Body of pancreas (tissue), 4 donors: ENCODE measurements at regions not wholly inside any gene's neighbourhood (a gene's known extent, or its start where the extent isn't known, plus 50 kb on each side); places are given as distances from the start of the nearest gene placed in this dataset.

ENCODE experiments used
- ATAC-seq: fragments of 150-250 bp; one replicate; pipeline ENCODE4 v1.9.1; 2016
- DNase-seq, 4 donors: peaks; one replicate each; pipeline ENCODE4 v3.0.0-alpha.2; 2019
- H3K27ac ChIP-seq, 4 donors: fragments of 200-600 bp; sonication (generic); 1 replicate in 3 of 4; 2 replicates in 1 of 4; pipeline versions ENCODE4 v1.5.1 to v1.6.1; 2016 to 2019; ENCODE audit warnings: mild to moderate bottlenecking in 1 of 4, mixed read lengths in 1 of 4, moderate library complexity in 1 of 4
- H3K27me3 ChIP-seq, 2 donors: fragments of 200-600 bp; sonication (generic); one replicate each; pipeline ENCODE4 v1.6.0; 2016; ENCODE audit warnings: mild to moderate bottlenecking in 1 of 2
- H3K36me3 ChIP-seq, 2 donors: fragments of 200-600 bp; sonication (generic); replicated peaks in 1 of 2; 2 replicates each; pipeline ENCODE4 v1.5.1; 2016; ENCODE audit warnings: low read depth in 2 of 2; ENCODE audit not compliant: insufficient read depth in 1 of 2
- H3K4me1 ChIP-seq: fragments of 200-600 bp; sonication (generic); one replicate; pipeline ENCODE4 v1.6.0; 2016
- H3K4me3 ChIP-seq, 2 donors: fragments of 200-600 bp; sonication (generic); 1 replicate in 1 of 2; 2 replicates in 1 of 2; pipeline ENCODE4 v1.5.1; 2016 to 2019
- H3K9me3 ChIP-seq, 3 donors: fragments of 200-600 bp; sonication (generic); 1 replicate in 2 of 3; 2 replicates in 1 of 3; pipeline ENCODE4 v1.5.1; 2016
- POLR2A ChIP-seq, 3 donors: fragments of 450-650 bp; IDR thresholded peaks; one replicate each; pipeline ENCODE4 v1.6.1; 2016; ENCODE audit warnings: antibody characterized with exemption in 3 of 3, mild to moderate bottlenecking in 2 of 3
- WGBS, 2 donors: methylation state at CpG; one replicate each; pipeline ENCODE4 v1.1.5; 2017; 5-methylcytosine and 5-hydroxymethylcytosine counted together
- intact Hi-C: fragments of 100-400 bp; cut with DNase I; formaldehyde crosslinking; loops from one replicate; pipeline ENCODE4 v1.15.1; 2023
- TF ChIP-seq, protein P1 (sequence below), 7 experiments: fragments of 450-650 bp in 4 of 7; fragments of 200-600 bp in 3 of 7; sonication (generic) in 3 of 7; IDR thresholded peaks; one replicate each; pipeline ENCODE4 v1.5.1; 2016 to 2019; ENCODE audit warnings: antibody characterized with exemption in 7 of 7

DNA sequence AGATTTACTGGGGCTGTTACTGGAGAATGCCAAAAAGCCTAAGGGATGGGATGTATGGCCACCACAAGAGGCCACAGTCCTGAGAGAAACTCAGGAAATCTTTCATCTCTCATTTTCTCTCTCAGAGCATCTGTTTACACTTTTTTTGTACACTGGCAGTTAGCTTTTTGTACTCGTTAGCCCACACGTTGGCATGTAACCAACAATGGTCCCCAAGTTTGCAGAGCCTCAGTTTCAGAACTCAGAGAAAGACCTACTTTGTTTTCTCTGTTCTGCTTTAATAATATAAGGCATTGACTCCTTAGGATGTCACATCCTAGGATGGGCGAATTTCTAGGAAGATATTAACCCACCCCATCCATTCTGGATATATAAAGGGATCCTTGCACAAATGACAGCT lies 183.5 kb downstream of the SUCNR1 start:
- 56 to 64% methylated on average over 3 of the region's 3 CpGs for WGBS, 2 donors
- Histone ChIP-seq H3K4me1 (no peaks in the 10 kb centered on the region), H3K27me3 (no peaks in the 10 kb centered on the region), H3K27ac (no peak overlapping the region), H3K36me3 (no peaks in the 10 kb centered on the region), H3K4me3 (no peak overlapping the region), H3K9me3 (no peaks in the 10 kb centered on the region)
- intact Hi-C loops = no loop called here
- ATAC-seq (no peak), DNase-seq (no peak)
- no peak for TF ChIP-seq POLR2A (IDR thresholded peaks at IDR 0.05)
- TF ChIP-seq, protein P1, sequence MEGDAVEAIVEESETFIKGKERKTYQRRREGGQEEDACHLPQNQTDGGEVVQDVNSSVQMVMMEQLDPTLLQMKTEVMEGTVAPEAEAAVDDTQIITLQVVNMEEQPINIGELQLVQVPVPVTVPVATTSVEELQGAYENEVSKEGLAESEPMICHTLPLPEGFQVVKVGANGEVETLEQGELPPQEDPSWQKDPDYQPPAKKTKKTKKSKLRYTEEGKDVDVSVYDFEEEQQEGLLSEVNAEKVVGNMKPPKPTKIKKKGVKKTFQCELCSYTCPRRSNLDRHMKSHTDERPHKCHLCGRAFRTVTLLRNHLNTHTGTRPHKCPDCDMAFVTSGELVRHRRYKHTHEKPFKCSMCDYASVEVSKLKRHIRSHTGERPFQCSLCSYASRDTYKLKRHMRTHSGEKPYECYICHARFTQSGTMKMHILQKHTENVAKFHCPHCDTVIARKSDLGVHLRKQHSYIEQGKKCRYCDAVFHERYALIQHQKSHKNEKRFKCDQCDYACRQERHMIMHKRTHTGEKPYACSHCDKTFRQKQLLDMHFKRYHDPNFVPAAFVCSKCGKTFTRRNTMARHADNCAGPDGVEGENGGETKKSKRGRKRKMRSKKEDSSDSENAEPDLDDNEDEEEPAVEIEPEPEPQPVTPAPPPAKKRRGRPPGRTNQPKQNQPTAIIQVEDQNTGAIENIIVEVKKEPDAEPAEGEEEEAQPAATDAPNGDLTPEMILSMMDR (IDR thresholded peaks at IDR 0.05) = no peak

DNA sequence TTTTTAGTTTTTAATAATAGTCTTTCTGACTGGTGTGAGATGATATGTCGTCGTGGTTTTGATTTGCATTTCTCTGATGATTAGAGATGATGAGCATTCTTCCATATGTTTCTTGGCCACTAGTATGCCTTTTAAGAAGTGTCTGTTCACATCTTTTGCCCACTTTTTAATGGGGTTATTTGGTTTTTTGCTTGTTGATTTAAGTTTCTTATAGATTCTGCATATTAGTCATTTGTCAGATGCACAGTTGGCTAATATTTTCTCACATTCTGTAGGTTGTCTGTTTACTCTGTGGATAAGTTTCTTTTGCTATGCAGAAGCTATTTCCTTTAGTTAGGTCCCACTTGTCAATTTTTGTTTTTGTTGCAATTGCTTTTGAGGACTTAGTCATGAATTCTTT lies 185.4 kb downstream of the SUCNR1 start:
- Histone ChIP-seq H3K27ac (no peak overlapping the region), H3K4me3 (no peak overlapping the region), H3K36me3 (no peaks in the 10 kb centered on the region), H3K4me1 (no peaks in the 10 kb centered on the region), H3K27me3 (no peaks in the 10 kb centered on the region), H3K9me3 (no peaks in the 10 kb centered on the region)
- no peak for TF ChIP-seq POLR2A (IDR thresholded peaks at IDR 0.05)
- TF ChIP-seq, protein P1 (IDR thresholded peaks at IDR 0.05) = no peak
- 69 to 90% methylated on average over 2 of the region's 2 CpGs for WGBS, 2 donors
- intact Hi-C loops = no loop called here
- DNase-seq = no peak
- ATAC-seq = no peak

DNA sequence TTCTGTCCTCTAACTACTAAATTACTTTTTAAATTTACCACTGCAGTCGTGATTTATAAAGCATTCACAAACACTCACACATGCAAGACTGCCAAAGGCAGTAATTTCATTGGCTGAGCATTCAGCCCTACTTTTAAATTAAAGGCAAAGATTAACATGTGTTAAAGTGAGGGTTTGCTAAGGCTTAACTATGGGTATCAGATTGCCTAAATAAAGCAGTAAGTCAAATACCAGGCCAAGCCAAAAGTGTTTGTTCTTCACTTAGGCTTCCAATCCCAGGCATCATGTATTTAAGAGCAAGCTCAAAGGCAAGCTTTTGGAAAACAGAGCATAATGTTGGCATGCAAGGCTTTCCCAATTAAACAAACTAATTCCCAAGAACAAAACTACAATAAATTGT lies 187.3 kb downstream of the SUCNR1 start:
- no peak overlapping the region for H3K4me3 ChIP-seq
- DNase-seq (no peak), ATAC-seq (no peak)
- H3K27ac ChIP-seq = no peak overlapping the region
- intact Hi-C loops = no loop called here
- TF ChIP-seq, protein P1 (IDR thresholded peaks at IDR 0.05) = no peak
- no peak for TF ChIP-seq POLR2A (IDR thresholded peaks at IDR 0.05)
- no peaks in the 10 kb centered on the region for H3K9me3 ChIP-seq
- no peaks in the 10 kb centered on the region for H3K4me1 ChIP-seq
- no peaks in the 10 kb centered on the region for H3K27me3 ChIP-seq
- no peaks in the 10 kb centered on the region for H3K36me3 ChIP-seq
- WGBS, 2 donors = 31 to 32% methylated on average over 1 of the region's 1 CpG

DNA sequence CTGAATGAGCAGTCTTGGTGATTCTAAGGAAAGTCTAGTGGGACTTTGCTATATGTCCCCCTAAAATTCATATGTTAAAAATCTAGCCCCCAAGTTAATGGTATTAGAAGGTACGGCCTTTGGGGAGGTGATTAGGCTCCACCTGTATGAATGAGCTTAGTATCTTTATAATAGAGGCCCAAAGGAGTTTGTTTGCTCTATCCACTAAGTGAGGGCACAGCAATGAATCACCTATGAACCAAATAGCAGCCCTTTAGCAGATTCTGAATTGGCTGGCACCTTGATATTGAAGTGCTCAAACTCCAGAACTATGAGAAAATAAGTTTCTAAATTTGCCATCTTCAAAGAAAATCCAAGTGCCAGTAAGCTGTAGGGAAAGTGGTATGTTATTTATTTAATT lies 187.9 kb downstream of the SUCNR1 start:
- Histone ChIP-seq H3K36me3 (no peaks in the 10 kb centered on the region), H3K4me1 (no peaks in the 10 kb centered on the region), H3K27me3 (no peaks in the 10 kb centered on the region), H3K4me3 (no peak overlapping the region), H3K9me3 (no peaks in the 10 kb centered on the region), H3K27ac (no peak overlapping the region)
- DNase-seq (no peak), ATAC-seq (no peak)
- WGBS, 2 donors = 79 to 92% methylated on average over 1 of the region's 1 CpG
- no peak for TF ChIP-seq POLR2A (IDR thresholded peaks at IDR 0.05)
- TF ChIP-seq, protein P1 (IDR thresholded peaks at IDR 0.05) = no peak
- intact Hi-C loops = no loop called here

DNA sequence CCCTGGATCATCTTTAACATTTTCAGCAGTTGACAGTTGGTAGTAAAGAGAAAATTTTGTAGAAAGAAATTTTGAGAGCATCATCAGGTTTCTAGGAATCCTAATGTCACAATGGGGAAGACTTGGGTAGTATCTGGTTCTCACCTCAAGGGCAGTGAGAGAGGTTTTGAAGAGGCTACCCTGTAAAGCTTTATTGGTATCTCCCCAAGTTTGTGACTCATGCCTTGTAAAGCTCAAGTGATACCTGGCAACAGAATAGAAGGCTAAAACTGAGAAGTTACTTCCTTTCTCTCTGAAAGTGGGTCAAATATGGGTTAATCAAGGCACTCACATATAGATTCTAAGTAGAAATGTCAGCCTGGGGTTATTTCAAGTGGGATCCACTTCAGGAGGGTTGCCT lies 196.4 kb downstream of the SUCNR1 start:
- DNase-seq (no peak), ATAC-seq (no peak)
- Histone ChIP-seq H3K4me3 (no peak overlapping the region), H3K9me3 (no peaks in the 10 kb centered on the region), H3K36me3 (no peaks in the 10 kb centered on the region), H3K27me3 (no peaks in the 10 kb centered on the region), H3K27ac (no peak overlapping the region), H3K4me1 (no peaks in the 10 kb centered on the region)
- intact Hi-C loops = loop anchor here (10.0 kb wide), 1 partner anchor 1725 kb away; no protein-coding TSS in a partner anchor
- TF ChIP-seq, protein P1 (IDR thresholded peaks at IDR 0.05) = no peak
- no peak for TF ChIP-seq POLR2A (IDR thresholded peaks at IDR 0.05)
